ENCODE measurements at regions not wholly inside any gene's neighbourhood (a gene's known extent, or its start where the extent isn't known, plus 50 kb on each side); places are given as distances from the start of the nearest gene placed in this dataset.

- Histone ChIP-seq H3K4me3 (ENCODE audit: low read length) (no peak overlapping the region), H3K9me3 (ENCODE audit: control insufficient read depth, low read length) (no peaks in the 10 kb centered on the region), H3K27me3 (replicated peaks; ENCODE audit: control insufficient read depth, insufficient read depth, low read length) (no peaks in the 10 kb centered on the region), H3K9ac (ENCODE audit: low read length) (no peak overlapping the region), H3K4me1 (ENCODE audit: control insufficient read depth, insufficient read depth, low read length) (no peaks in the 10 kb centered on the region), H3K36me3 (ENCODE audit: control insufficient read depth, insufficient read depth, low read length, severe bottlenecking) (no peaks in the 10 kb centered on the region)
- no peak for DNase-seq (ENCODE audit: low read depth)
Measured at GRCh38 chr14:29166507-29166906, 399.9 kb downstream of the FOXG1 start.

GRCh38 chr14:29168149-29168548 lies 401.6 kb downstream of the FOXG1 start:
- Histone ChIP-seq H3K4me3 (ENCODE audit: low read length) (no peak overlapping the region), H3K4me1 (ENCODE audit: control insufficient read depth, insufficient read depth, low read length) (no peaks in the 10 kb centered on the region), H3K27me3 (replicated peaks; ENCODE audit: control insufficient read depth, insufficient read depth, low read length) (no peaks in the 10 kb centered on the region), H3K9me3 (ENCODE audit: control insufficient read depth, low read length) (no peaks in the 10 kb centered on the region), H3K36me3 (ENCODE audit: control insufficient read depth, insufficient read depth, low read length, severe bottlenecking) (no peaks in the 10 kb centered on the region), H3K9ac (ENCODE audit: low read length) (no peak overlapping the region)
- no peak for DNase-seq (ENCODE audit: low read depth)

GRCh38 chr14:29169408-29169807 lies 402.8 kb downstream of the FOXG1 start:
- Histone ChIP-seq H3K4me3 (ENCODE audit: low read length) (no peak overlapping the region), H3K36me3 (ENCODE audit: control insufficient read depth, insufficient read depth, low read length, severe bottlenecking) (no peaks in the 10 kb centered on the region), H3K27me3 (replicated peaks; ENCODE audit: control insufficient read depth, insufficient read depth, low read length) (no peaks in the 10 kb centered on the region), H3K9ac (ENCODE audit: low read length) (no peak overlapping the region), H3K9me3 (ENCODE audit: control insufficient read depth, low read length) (no peaks in the 10 kb centered on the region), H3K4me1 (ENCODE audit: control insufficient read depth, insufficient read depth, low read length) (no peaks in the 10 kb centered on the region)
- no peak for DNase-seq (ENCODE audit: low read depth)

GRCh38 chr14:29175706-29176105 lies 409.1 kb downstream of the FOXG1 start:
- H3K36me3 ChIP-seq (ENCODE audit: control insufficient read depth, insufficient read depth, low read length, severe bottlenecking), result no peaks in the 10 kb centered on the region
- H3K4me1 ChIP-seq (ENCODE audit: control insufficient read depth, insufficient read depth, low read length), result no peaks in the 10 kb centered on the region
- H3K27me3 ChIP-seq (replicated peaks; ENCODE audit: control insufficient read depth, insufficient read depth, low read length), result no peaks in the 10 kb centered on the region
- no peak for DNase-seq (ENCODE audit: low read depth)
- H3K9ac ChIP-seq (ENCODE audit: low read length), result no peak overlapping the region
- no peak overlapping the region for H3K4me3 ChIP-seq (ENCODE audit: low read length)
- H3K9me3 ChIP-seq (ENCODE audit: control insufficient read depth, low read length), result no peaks in the 10 kb centered on the region

GRCh38 chr14:29176876-29177275 lies 410.3 kb downstream of the FOXG1 start:
- H3K9me3 ChIP-seq (ENCODE audit: control insufficient read depth, low read length), result no peaks in the 10 kb centered on the region
- no peaks in the 10 kb centered on the region for H3K36me3 ChIP-seq (ENCODE audit: control insufficient read depth, insufficient read depth, low read length, severe bottlenecking)
- no peak overlapping the region for H3K9ac ChIP-seq (ENCODE audit: low read length)
- H3K4me1 ChIP-seq (ENCODE audit: control insufficient read depth, insufficient read depth, low read length), result no peaks in the 10 kb centered on the region
- no peaks in the 10 kb centered on the region for H3K27me3 ChIP-seq (replicated peaks; ENCODE audit: control insufficient read depth, insufficient read depth, low read length)
- DNase-seq (ENCODE audit: low read depth), result no peak
- no peak overlapping the region for H3K4me3 ChIP-seq (ENCODE audit: low read length)

- H3K9me3 ChIP-seq (ENCODE audit: control insufficient read depth, low read length), result no peaks in the 10 kb centered on the region
- H3K27me3 ChIP-seq (replicated peaks; ENCODE audit: control insufficient read depth, insufficient read depth, low read length), result no peaks in the 10 kb centered on the region
- no peak overlapping the region for H3K4me3 ChIP-seq (ENCODE audit: low read length)
Measured at GRCh38 chr14:29178971-29179370, 412.4 kb downstream of the FOXG1 start.

GRCh38 chr14:29191092-29191491 lies 424.5 kb downstream of the FOXG1 start:
- H3K36me3 ChIP-seq (ENCODE audit: control insufficient read depth, insufficient read depth, low read length, severe bottlenecking), result no peaks in the 10 kb centered on the region
- no peaks in the 10 kb centered on the region for H3K27me3 ChIP-seq (replicated peaks; ENCODE audit: control insufficient read depth, insufficient read depth, low read length)
- H3K9ac ChIP-seq (ENCODE audit: low read length), result no peak overlapping the region
- H3K4me1 ChIP-seq (ENCODE audit: control insufficient read depth, insufficient read depth, low read length), result no peaks in the 10 kb centered on the region
- no peak overlapping the region for H3K4me3 ChIP-seq (ENCODE audit: low read length)
- no peaks in the 10 kb centered on the region for H3K9me3 ChIP-seq (ENCODE audit: control insufficient read depth, low read length)
- no peak for DNase-seq (ENCODE audit: low read depth)

More at GRCh38 chr14:29178971-29179370, 412.4 kb downstream of the FOXG1 start:
- no peak overlapping the region for H3K9ac ChIP-seq (ENCODE audit: low read length)
- no peaks in the 10 kb centered on the region for H3K36me3 ChIP-seq (ENCODE audit: control insufficient read depth, insufficient read depth, low read length, severe bottlenecking)
- H3K4me1 ChIP-seq (ENCODE audit: control insufficient read depth, insufficient read depth, low read length), result no peaks in the 10 kb centered on the region
- DNase-seq (ENCODE audit: low read depth), result no peak

GRCh38 chr14:29197557-29197956 lies 431.0 kb downstream of the FOXG1 start:
- Histone ChIP-seq H3K27me3 (replicated peaks; ENCODE audit: control insufficient read depth, insufficient read depth, low read length) (no peaks in the 10 kb centered on the region), H3K9me3 (ENCODE audit: control insufficient read depth, low read length) (no peaks in the 10 kb centered on the region), H3K9ac (ENCODE audit: low read length) (no peak overlapping the region), H3K36me3 (ENCODE audit: control insufficient read depth, insufficient read depth, low read length, severe bottlenecking) (no peaks in the 10 kb centered on the region), H3K4me3 (ENCODE audit: low read length) (no peak overlapping the region), H3K4me1 (ENCODE audit: control insufficient read depth, insufficient read depth, low read length) (no peaks in the 10 kb centered on the region)
- DNase-seq (ENCODE audit: low read depth), result no peak

- H3K4me1 ChIP-seq (ENCODE audit: control insufficient read depth, insufficient read depth, low read length), result no peaks in the 10 kb centered on the region
- no peak overlapping the region for H3K9ac ChIP-seq (ENCODE audit: low read length)
- no peak for DNase-seq (ENCODE audit: low read depth)
- no peaks in the 10 kb centered on the region for H3K36me3 ChIP-seq (ENCODE audit: control insufficient read depth, insufficient read depth, low read length, severe bottlenecking)
- no peak overlapping the region for H3K4me3 ChIP-seq (ENCODE audit: low read length)
- H3K27me3 ChIP-seq (replicated peaks; ENCODE audit: control insufficient read depth, insufficient read depth, low read length), result no peaks in the 10 kb centered on the region
- H3K9me3 ChIP-seq (ENCODE audit: control insufficient read depth, low read length), result no peaks in the 10 kb centered on the region
Measured at GRCh38 chr14:29205658-29206057, 439.1 kb downstream of the FOXG1 start.

- no peak overlapping the region for H3K4me3 ChIP-seq (ENCODE audit: low read length)
- no peaks in the 10 kb centered on the region for H3K27me3 ChIP-seq (replicated peaks; ENCODE audit: control insufficient read depth, insufficient read depth, low read length)
- no peaks in the 10 kb centered on the region for H3K9me3 ChIP-seq (ENCODE audit: control insufficient read depth, low read length)
- peaks cover 21% of the 10 kb centered on the region for H3K4me1 ChIP-seq (ENCODE audit: control insufficient read depth, insufficient read depth, low read length)
- no peak overlapping the region for H3K9ac ChIP-seq (ENCODE audit: low read length)
- DNase-seq (ENCODE audit: low read depth), result no peak
- no peaks in the 10 kb centered on the region for H3K36me3 ChIP-seq (ENCODE audit: control insufficient read depth, insufficient read depth, low read length, severe bottlenecking)
Measured at GRCh38 chr14:29215853-29216252, 449.3 kb downstream of the FOXG1 start.

- H3K9ac ChIP-seq (ENCODE audit: low read length), result no peak overlapping the region
- H3K4me1 ChIP-seq (ENCODE audit: control insufficient read depth, insufficient read depth, low read length), result peaks cover 21% of the 10 kb centered on the region
- no peaks in the 10 kb centered on the region for H3K27me3 ChIP-seq (replicated peaks; ENCODE audit: control insufficient read depth, insufficient read depth, low read length)
- no peak overlapping the region for H3K4me3 ChIP-seq (ENCODE audit: low read length)
- H3K9me3 ChIP-seq (ENCODE audit: control insufficient read depth, low read length), result no peaks in the 10 kb centered on the region
- no peak for DNase-seq (ENCODE audit: low read depth)
- no peaks in the 10 kb centered on the region for H3K36me3 ChIP-seq (ENCODE audit: control insufficient read depth, insufficient read depth, low read length, severe bottlenecking)
Measured at GRCh38 chr14:29216268-29217232, 450.0 kb downstream of the FOXG1 start.

Measured in adipocyte (in vitro differentiated cells).